ENCODE measurements at regions not wholly inside any gene's neighbourhood (a gene's known extent, or its start where the extent isn't known, plus 50 kb on each side); places are given as distances from the start of the nearest gene placed in this dataset.

DNA sequence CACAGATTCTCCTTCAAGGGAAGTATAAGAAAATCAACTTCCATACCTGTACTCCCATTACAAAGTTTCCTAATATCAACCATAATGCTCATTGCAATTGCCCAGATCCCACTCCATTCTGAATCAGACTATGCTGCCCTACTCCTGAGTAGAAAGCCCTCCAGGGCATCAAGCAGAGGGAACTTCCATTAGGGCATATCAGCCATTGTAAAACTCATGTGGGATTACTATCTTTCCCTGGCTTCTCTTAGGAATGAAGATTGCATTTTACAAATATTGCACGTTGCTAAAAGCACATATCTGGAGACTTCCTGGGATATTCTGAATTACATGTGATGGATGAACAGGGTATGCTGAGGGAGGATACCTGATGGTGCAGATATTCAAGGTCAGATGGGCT is 263.2 kb downstream of the FOXA2 start:
- Mint-ChIP-seq H3K4me3 (no peak overlapping the region), H3K27me3 (ENCODE audit: low read depth) (no peaks in the 10 kb centered on the region), H3K9me3 (ENCODE audit: insufficient read depth) (no peaks in the 10 kb centered on the region), H3K36me3 (ENCODE audit: low read depth) (no peaks in the 10 kb centered on the region), H3K27ac (no peak overlapping the region), H3K4me1 (ENCODE audit: low read depth) (no peaks in the 10 kb centered on the region)
- ChIA-PET POLR2A (no interaction called here), CTCF (no interaction called here)
- DNase-seq (no peak), ATAC-seq (no peak)

DNA sequence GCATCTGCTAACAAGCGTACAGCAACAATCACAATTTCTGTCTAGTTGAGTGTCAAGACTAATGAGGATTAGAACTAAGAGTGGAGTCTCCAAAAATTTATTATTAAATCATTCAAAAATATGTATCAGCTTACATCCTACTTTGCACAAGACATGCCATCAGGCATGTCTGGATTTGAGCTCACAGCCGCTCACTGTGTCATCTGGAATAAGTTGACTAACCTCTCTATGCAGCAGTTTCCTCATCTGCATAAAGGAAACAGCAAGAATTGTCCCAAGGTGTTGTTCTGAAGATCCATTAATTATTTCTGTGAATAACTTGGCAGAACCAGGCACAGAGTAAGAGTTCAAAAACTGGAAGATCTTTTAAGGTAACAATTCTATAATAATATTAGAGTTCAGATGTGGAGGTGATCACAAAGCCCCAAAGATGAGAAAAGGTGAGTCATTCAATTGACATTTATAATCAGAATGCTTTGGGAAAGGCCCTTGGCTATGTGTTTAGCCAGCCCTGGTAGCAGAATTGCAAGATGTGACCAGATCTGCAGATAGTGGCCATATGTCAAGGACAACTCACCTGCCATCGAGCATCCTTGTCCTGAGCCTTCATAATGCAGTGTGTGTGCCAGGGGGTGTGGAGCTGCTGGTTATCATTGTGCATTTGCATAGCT is 264.0 kb downstream of the FOXA2 start:
- Mint-ChIP-seq H3K27me3 (ENCODE audit: low read depth) (no peaks in the 10 kb centered on the region), H3K9me3 (ENCODE audit: insufficient read depth) (no peaks in the 10 kb centered on the region), H3K27ac (no peak overlapping the region), H3K4me3 (no peak overlapping the region), H3K36me3 (ENCODE audit: low read depth) (no peaks in the 10 kb centered on the region), H3K4me1 (ENCODE audit: low read depth) (no peaks in the 10 kb centered on the region)
- DNase-seq (no peak), ATAC-seq (no peak)
- POLR2A ChIA-PET, result no interaction called here
- CTCF ChIA-PET, result no interaction called here

DNA sequence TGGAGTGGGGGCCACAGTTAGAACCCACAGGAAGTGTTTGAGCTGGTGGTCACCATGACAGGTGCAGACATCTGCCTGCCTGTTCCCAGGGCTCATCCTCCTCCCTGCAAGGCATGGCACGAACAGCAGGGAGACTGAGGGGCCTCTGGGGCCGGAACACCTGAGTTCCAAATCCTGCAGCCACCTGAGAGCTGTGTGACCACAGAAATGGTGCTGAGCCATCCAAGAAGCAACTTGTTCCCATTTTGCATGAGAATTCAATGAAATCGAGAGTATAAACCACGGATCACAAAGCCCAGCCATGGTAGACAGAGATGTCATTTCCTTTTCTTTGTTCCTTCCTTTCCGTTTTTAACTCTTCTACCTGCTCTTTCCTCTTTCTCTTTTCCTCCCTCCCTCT is 268.6 kb downstream of the FOXA2 start:
- DNase-seq, result no peak
- no peak for ATAC-seq
- H3K9me3 Mint-ChIP-seq (ENCODE audit: insufficient read depth), result no peaks in the 10 kb centered on the region
- POLR2A ChIA-PET, result no interaction called here
- CTCF ChIA-PET, result no interaction called here
- no peak overlapping the region for H3K4me3 Mint-ChIP-seq
- H3K4me1 Mint-ChIP-seq (ENCODE audit: low read depth), result no peaks in the 10 kb centered on the region
- no peaks in the 10 kb centered on the region for H3K36me3 Mint-ChIP-seq (ENCODE audit: low read depth)
- no peaks in the 10 kb centered on the region for H3K27me3 Mint-ChIP-seq (ENCODE audit: low read depth)
- H3K27ac Mint-ChIP-seq, result no peak overlapping the region

DNA sequence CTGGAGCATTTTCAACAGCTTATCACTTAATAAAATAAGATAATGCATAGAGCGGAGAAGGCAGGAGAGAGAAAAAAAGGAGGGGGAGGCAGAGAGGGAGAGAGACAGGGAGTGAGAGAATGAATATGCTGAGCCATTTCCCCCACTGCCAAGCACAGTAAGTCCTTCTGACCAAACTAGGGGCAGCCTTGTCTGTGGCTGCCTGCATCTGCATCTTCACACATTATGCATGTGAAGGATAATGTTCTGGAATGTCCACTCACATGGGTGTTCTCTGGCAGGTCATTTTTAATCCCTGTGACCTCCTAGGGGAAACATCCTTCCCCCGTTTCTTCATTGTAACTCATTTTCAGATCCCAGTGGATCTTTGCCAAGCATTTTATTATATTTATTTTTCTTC is 269.3 kb downstream of the FOXA2 start:
- no peak for ATAC-seq
- H3K4me1 Mint-ChIP-seq (ENCODE audit: low read depth), result no peaks in the 10 kb centered on the region
- no peaks in the 10 kb centered on the region for H3K36me3 Mint-ChIP-seq (ENCODE audit: low read depth)
- no peak overlapping the region for H3K27ac Mint-ChIP-seq
- H3K9me3 Mint-ChIP-seq (ENCODE audit: insufficient read depth), result no peaks in the 10 kb centered on the region
- CTCF ChIA-PET, result no interaction called here
- H3K4me3 Mint-ChIP-seq, result no peak overlapping the region
- POLR2A ChIA-PET, result no interaction called here
- no peaks in the 10 kb centered on the region for H3K27me3 Mint-ChIP-seq (ENCODE audit: low read depth)
- no peak for DNase-seq

DNA sequence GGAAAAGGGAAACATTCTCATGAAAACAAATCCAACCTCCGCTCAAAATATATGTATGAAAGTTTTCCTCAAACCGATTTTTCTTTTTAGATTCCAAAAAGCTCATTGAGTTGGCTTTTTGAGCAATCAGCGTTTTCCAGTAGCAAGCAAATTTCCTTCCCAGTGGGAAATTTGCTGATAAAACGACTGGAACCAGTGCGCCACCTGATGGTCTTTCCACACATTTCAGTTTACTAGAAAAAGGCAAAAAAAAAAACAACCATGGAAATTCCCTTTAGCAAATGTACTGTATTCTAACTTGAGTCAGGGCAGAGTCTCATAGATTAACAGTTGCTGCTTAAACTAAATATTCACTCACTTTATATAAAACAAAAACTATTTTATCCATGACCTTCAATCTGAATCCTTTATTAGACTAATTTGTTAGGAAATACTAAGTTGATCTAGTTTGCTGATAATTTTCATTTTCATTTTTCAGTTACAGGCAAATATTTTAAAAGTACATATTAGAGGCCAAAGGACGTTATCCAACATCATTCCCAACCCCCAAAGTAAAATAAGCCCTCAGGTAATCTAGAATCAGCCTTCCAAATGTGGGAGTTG is 271.5 kb downstream of the FOXA2 start:
- H3K27me3 Mint-ChIP-seq (ENCODE audit: low read depth), result no peaks in the 10 kb centered on the region
- ATAC-seq, result no peak
- no peak overlapping the region for H3K4me3 Mint-ChIP-seq
- CTCF ChIA-PET, result no interaction called here
- DNase-seq, result no peak
- H3K4me1 Mint-ChIP-seq (ENCODE audit: low read depth), result no peaks in the 10 kb centered on the region
- POLR2A ChIA-PET, result no interaction called here
- no peaks in the 10 kb centered on the region for H3K9me3 Mint-ChIP-seq (ENCODE audit: insufficient read depth)
- H3K27ac Mint-ChIP-seq, result no peak overlapping the region
- no peaks in the 10 kb centered on the region for H3K36me3 Mint-ChIP-seq (ENCODE audit: low read depth)

DNA sequence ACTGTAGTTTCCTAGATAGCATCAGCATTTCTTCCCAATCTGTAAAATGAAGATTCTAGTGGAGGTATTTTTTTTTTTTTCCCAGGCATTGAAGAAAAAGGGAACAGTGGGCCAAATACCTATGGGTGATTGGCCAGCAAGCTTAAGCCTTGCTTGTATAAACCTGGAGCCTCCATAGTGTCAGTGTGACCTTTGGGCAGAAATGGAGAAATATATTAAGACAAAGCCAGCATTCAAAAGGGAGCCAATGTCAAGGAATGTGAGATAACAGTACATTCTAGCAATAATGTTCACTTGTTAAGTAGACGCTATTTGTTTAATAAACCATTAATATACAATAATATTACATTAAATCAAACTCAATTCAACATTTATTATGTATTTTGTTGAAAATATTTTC is 275.4 kb downstream of the FOXA2 start:
- ChIA-PET POLR2A (no interaction called here), CTCF (no interaction called here)
- H3K9me3 Mint-ChIP-seq (ENCODE audit: insufficient read depth), result no peaks in the 10 kb centered on the region
- no peak for ATAC-seq
- DNase-seq, result no peak
- no peaks in the 10 kb centered on the region for H3K4me1 Mint-ChIP-seq (ENCODE audit: low read depth)
- no peaks in the 10 kb centered on the region for H3K36me3 Mint-ChIP-seq (ENCODE audit: low read depth)
- H3K27ac Mint-ChIP-seq, result no peak overlapping the region
- no peaks in the 10 kb centered on the region for H3K27me3 Mint-ChIP-seq (ENCODE audit: low read depth)
- no peak overlapping the region for H3K4me3 Mint-ChIP-seq

DNA sequence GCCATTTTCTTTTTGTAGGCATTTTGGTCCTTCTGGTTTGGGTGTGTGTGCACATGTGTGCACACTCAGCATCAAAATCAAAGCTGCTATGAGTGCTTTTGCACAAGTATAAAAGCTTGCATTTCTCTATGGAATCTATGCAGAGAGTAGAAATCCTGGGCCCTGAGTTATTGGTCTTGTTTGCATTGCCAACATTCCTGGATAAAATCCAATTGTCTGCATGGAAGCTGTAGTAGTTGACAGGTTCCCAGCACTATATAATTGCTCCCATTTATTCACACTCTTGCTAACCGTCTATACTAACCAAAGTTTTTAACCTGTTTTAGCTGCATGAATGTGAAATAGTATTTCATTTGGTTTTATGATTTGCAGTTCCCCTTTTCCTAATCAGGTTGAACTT is 277.0 kb downstream of the FOXA2 start:
- H3K4me3 Mint-ChIP-seq, result no peak overlapping the region
- POLR2A ChIA-PET, result no interaction called here
- no peaks in the 10 kb centered on the region for H3K4me1 Mint-ChIP-seq (ENCODE audit: low read depth)
- H3K9me3 Mint-ChIP-seq (ENCODE audit: insufficient read depth), result no peaks in the 10 kb centered on the region
- ATAC-seq (no peak), DNase-seq (no peak)
- no peak overlapping the region for H3K27ac Mint-ChIP-seq
- H3K27me3 Mint-ChIP-seq (ENCODE audit: low read depth), result no peaks in the 10 kb centered on the region
- CTCF ChIA-PET, result no interaction called here
- no peaks in the 10 kb centered on the region for H3K36me3 Mint-ChIP-seq (ENCODE audit: low read depth)

DNA sequence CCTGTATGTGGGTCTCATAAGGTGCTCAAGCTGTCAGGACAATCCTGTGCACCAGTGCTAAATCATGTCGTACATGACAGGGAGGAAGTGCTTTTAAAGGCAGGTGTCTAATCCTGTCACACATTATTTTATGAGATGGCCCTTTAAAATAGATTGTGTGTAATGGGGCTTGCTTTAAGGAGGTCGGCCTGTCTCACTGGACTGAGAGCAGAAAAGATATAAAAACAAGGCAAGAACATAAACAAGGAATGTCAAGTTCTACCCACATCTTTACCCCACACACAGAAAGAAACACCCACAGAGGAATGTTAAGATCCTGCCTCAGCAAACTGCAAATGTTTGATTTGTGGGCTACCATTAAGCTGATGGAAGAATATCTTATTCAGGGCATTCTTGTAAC is 279.0 kb downstream of the FOXA2 start:
- Mint-ChIP-seq H3K27ac (no peak overlapping the region), H3K9me3 (ENCODE audit: insufficient read depth) (no peaks in the 10 kb centered on the region), H3K36me3 (ENCODE audit: low read depth) (no peaks in the 10 kb centered on the region), H3K27me3 (ENCODE audit: low read depth) (no peaks in the 10 kb centered on the region), H3K4me1 (ENCODE audit: low read depth) (no peaks in the 10 kb centered on the region), H3K4me3 (no peak overlapping the region)
- DNase-seq, result no peak
- POLR2A ChIA-PET, result no interaction called here
- no peak for ATAC-seq
- CTCF ChIA-PET, result no interaction called here

DNA sequence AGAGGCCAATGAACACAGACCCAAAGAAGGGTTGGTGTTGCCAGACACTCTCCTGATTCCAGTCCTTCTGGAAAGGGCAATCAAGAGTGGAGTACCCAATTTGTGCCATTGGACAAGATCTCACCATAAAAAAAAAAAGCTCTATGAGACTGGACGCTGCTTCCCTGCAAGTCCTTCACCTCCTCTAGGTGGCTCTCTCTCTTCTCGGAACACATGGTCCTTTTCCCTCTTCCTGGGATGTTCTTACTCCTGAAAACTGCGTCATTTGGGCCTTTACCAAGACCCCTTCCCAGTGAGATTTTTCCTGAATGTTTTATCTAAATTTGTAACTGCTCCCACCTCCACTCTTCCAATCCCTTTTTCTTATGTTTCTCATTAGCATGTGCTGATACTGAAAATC is 280.8 kb downstream of the FOXA2 start:
- ChIA-PET CTCF (no interaction called here), POLR2A (no interaction called here)
- DNase-seq (no peak), ATAC-seq (no peak)
- no peaks in the 10 kb centered on the region for H3K9me3 Mint-ChIP-seq (ENCODE audit: insufficient read depth)
- H3K36me3 Mint-ChIP-seq (ENCODE audit: low read depth), result no peaks in the 10 kb centered on the region
- H3K4me1 Mint-ChIP-seq (ENCODE audit: low read depth), result no peaks in the 10 kb centered on the region
- H3K27ac Mint-ChIP-seq, result no peak overlapping the region
- H3K4me3 Mint-ChIP-seq, result no peak overlapping the region
- no peaks in the 10 kb centered on the region for H3K27me3 Mint-ChIP-seq (ENCODE audit: low read depth)

DNA sequence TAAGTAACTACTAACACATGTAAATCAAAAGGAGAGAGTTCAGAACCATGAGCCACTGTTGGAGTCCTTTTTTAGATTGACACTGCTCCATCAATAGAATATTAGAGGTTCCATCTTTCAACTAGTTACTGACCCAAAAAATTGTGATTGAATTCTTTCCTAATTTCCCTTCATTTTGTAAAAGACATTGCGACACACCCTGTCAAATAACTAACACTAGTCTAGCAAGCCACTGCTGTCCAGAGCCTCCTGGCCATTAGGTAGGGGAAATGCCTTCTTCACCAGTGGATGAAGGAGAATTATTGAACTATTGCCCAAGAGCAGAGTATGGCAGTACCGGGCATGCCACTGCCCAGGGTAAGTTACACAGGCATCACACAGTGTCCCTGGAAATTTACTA is 282.3 kb downstream of the FOXA2 start:
- no peak for ATAC-seq
- H3K27me3 Mint-ChIP-seq (ENCODE audit: low read depth), result no peaks in the 10 kb centered on the region
- H3K4me3 Mint-ChIP-seq, result no peak overlapping the region
- H3K4me1 Mint-ChIP-seq (ENCODE audit: low read depth), result no peaks in the 10 kb centered on the region
- no peaks in the 10 kb centered on the region for H3K36me3 Mint-ChIP-seq (ENCODE audit: low read depth)
- no peak for DNase-seq
- ChIA-PET CTCF (no interaction called here), POLR2A (no interaction called here)
- H3K27ac Mint-ChIP-seq, result no peak overlapping the region
- H3K9me3 Mint-ChIP-seq (ENCODE audit: insufficient read depth), result peaks cover 2% of the 10 kb centered on the region

DNA sequence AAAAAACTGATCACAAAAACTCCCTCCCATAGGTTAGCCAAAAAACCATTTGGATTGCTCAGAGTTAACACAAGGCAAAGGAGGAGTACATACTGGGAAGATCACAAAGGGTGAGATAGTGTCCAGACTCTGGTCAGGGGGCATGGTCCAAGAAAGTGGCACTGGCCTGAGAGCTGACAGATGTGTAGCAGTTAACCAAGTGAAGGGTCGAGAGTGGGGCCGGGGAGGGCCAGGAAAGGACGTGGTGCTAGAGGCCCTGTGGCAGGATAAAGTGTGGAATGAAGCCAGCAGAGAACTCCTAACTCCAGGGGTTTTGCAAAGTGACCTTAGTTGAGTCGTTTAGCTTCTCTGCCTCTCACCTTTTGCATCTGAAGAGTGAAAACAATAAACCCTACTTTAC is 290.5 kb downstream of the FOXA2 start:
- ATAC-seq, result no peak
- Mint-ChIP-seq H3K4me1 (ENCODE audit: low read depth) (no peaks in the 10 kb centered on the region), H3K27ac (no peak overlapping the region), H3K27me3 (ENCODE audit: low read depth) (no peaks in the 10 kb centered on the region), H3K4me3 (no peak overlapping the region), H3K36me3 (ENCODE audit: low read depth) (no peaks in the 10 kb centered on the region), H3K9me3 (ENCODE audit: insufficient read depth) (peaks cover 7% of the 10 kb centered on the region)
- ChIA-PET POLR2A (no interaction called here), CTCF (no interaction called here)
- no peak for DNase-seq

DNA sequence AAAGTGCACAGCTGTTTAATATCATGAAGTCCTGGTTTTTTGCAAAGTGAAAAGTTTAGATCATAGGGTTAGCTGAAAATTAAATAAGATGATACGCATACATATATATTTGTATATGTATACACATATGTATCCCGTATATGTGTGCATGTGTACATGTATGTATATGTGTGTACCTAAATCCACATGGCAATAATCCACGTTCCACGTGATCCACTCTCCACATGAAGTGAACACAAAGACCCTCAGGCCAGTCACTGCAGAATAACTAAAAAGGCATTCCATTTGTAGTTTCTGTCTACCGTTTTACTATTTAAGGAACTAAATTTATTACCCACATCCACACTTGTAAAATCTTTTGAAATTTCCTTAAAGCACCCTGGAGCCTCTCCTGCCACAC is 294.9 kb downstream of the FOXA2 start:
- ATAC-seq, result no peak
- CTCF ChIA-PET, result no interaction called here

DNA sequence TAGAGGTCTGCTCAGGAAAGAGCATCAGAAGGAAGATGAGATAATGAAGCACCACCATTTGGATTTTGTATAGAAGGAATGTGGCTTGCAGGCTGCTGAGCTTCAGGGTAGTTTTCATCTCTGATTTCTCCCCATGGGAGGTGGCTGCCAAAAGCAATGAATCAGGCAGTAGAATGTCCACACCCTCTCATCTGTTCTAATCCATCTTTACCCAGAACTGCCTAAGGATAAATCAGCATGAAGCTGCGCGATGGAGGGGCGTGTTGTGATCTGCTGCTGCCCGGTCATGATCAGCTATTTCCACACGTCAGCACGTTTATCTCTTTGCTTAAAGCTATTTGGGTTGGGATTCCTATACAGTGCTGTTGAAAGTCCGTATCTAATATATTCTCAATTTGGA is 295.4 kb downstream of the FOXA2 start:
- Mint-ChIP-seq H3K9me3 (ENCODE audit: insufficient read depth) (no peaks in the 10 kb centered on the region), H3K4me3 (no peak overlapping the region), H3K4me1 (ENCODE audit: low read depth) (no peaks in the 10 kb centered on the region), H3K27ac (no peak overlapping the region), H3K27me3 (ENCODE audit: low read depth) (no peaks in the 10 kb centered on the region), H3K36me3 (ENCODE audit: low read depth) (no peaks in the 10 kb centered on the region)
- ATAC-seq, result no peak
- ChIA-PET POLR2A (no interaction called here), CTCF (no interaction called here)
- DNase-seq, result no peak

More for the DNA sequence above, 294.9 kb downstream of the FOXA2 start:
- no peak for DNase-seq
- no peaks in the 10 kb centered on the region for H3K4me1 Mint-ChIP-seq (ENCODE audit: low read depth)
- no peak overlapping the region for H3K27ac Mint-ChIP-seq
- H3K9me3 Mint-ChIP-seq (ENCODE audit: insufficient read depth), result no peaks in the 10 kb centered on the region
- no peaks in the 10 kb centered on the region for H3K27me3 Mint-ChIP-seq (ENCODE audit: low read depth)
- POLR2A ChIA-PET, result no interaction called here
- no peak overlapping the region for H3K4me3 Mint-ChIP-seq
- no peaks in the 10 kb centered on the region for H3K36me3 Mint-ChIP-seq (ENCODE audit: low read depth)
